Stomach (tissue), 4 donors: ENCODE measurements at regions not wholly inside any gene's neighbourhood (a gene's known extent, or its start where the extent isn't known, plus 50 kb on each side); places are given as distances from the start of the nearest gene placed in this dataset.

Experiments used
- CTCF ChIP-seq, 7 experiments: fragments of 450-650 bp in 4 of 7; fragments of 200-600 bp in 3 of 7; sonication (generic) in 3 of 7; IDR thresholded peaks; one replicate each; pipeline ENCODE4 v1.5.1; 2016 to 2019; ENCODE audit warnings: antibody characterized with exemption in 7 of 7, control low read depth in 2 of 7, mild to moderate bottlenecking in 1 of 7
- POLR2A ChIP-seq, 4 donors: fragments of 450-650 bp; IDR thresholded peaks; one replicate each; pipeline ENCODE4 v1.6.1; 2016; ENCODE audit warnings: antibody characterized with exemption in 4 of 4, control low read depth in 2 of 4, mild to moderate bottlenecking in 1 of 4, moderate library complexity in 1 of 4

GRCh38 chr11:70948398-70948797 is 304.0 kb downstream of the SHANK2 start:
- TF ChIP-seq CTCF (IDR thresholded peaks at IDR 0.05) (no peak), POLR2A (IDR thresholded peaks at IDR 0.05) (no peak)
